Endodermal cell (in vitro differentiated cells): ENCODE measurements at regions not wholly inside any gene's neighbourhood (a gene's known extent, or its start where the extent isn't known, plus 50 kb on each side); places are given as distances from the start of the nearest gene placed in this dataset.
A peak's percentile ranks its signal among the peaks of the same experiment; 100 is the strongest.

Experiments used
- DNase-seq: peaks from one replicate; pipeline ENCODE4 v3.0.0-alpha.2; 2017
- H3K27ac ChIP-seq: 2 replicates; pipeline ENCODE4 v1.5.1; 2013; ENCODE audit warnings: mild to moderate bottlenecking, low read depth, low read length, moderate library complexity
- H3K27me3 ChIP-seq: 2 replicates; pipeline ENCODE4 v1.6.1; 2013; ENCODE audit warnings: mild to moderate bottlenecking, low read length, moderate library complexity; ENCODE audit not compliant: insufficient read depth, control insufficient read depth, poor library complexity, severe bottlenecking
- H3K36me3 ChIP-seq: 2 replicates; pipeline ENCODE4 v1.7.0; 2013; ENCODE audit warnings: mild to moderate bottlenecking, low read length, moderate library complexity; ENCODE audit not compliant: control insufficient read depth, insufficient read depth
- H3K4me1 ChIP-seq: one replicate; pipeline ENCODE4 v1.7.0; 2013; ENCODE audit warnings: low read length; ENCODE audit not compliant: control insufficient read depth, insufficient read depth
- H3K4me3 ChIP-seq: 2 replicates; pipeline ENCODE4 v1.5.1; 2013; ENCODE audit warnings: mild to moderate bottlenecking, low read length, moderate library complexity
- H3K9ac ChIP-seq: 2 replicates; pipeline ENCODE4 v1.6.1; 2013; ENCODE audit warnings: mild to moderate bottlenecking, low read length, moderate library complexity; ENCODE audit not compliant: poor library complexity, severe bottlenecking; ENCODE audit errors: extremely low read depth
- H3K9me3 ChIP-seq: 2 replicates; pipeline ENCODE4 v1.6.1; 2013; ENCODE audit warnings: mild to moderate bottlenecking, low read length, moderate library complexity; ENCODE audit not compliant: control insufficient read depth
- H3K27ac Mint-ChIP-seq: 2 replicates; pipeline ENCODE4 v1.8.0; 2020; ENCODE audit warnings: mixed read lengths
- H3K27me3 Mint-ChIP-seq: 2 replicates; pipeline ENCODE4 v1.8.0; 2021; ENCODE audit warnings: mild to moderate bottlenecking, mixed read lengths; ENCODE audit not compliant: insufficient read depth
- H3K36me3 Mint-ChIP-seq: 2 replicates; pipeline ENCODE4 v1.8.0; 2020; ENCODE audit warnings: low read depth, mixed read lengths
- H3K4me1 Mint-ChIP-seq: 2 replicates; pipeline ENCODE4 v1.8.0; 2020; ENCODE audit warnings: mixed read lengths
- H3K4me3 Mint-ChIP-seq: 2 replicates; pipeline ENCODE4 v1.8.0; 2020; ENCODE audit warnings: mild to moderate bottlenecking, moderate library complexity, mixed read lengths
- H3K9me3 Mint-ChIP-seq: 2 replicates; pipeline ENCODE4 v1.8.0; 2020; ENCODE audit warnings: mild to moderate bottlenecking, mixed read lengths
- WGBS, 2 experiments: methylation state at CpG; one replicate each; pipeline versions ENCODE4 v1.1.5 to v1.1.7; 2013; ENCODE audit warnings: missing lambda C conversion rate in 2 of 2, mixed read lengths in 1 of 2; ENCODE audit not compliant: insufficient coverage in 1 of 2, insufficient read length in 1 of 2; 5-methylcytosine and 5-hydroxymethylcytosine counted together
- TF ChIP-seq, protein P1 (sequence below): fragments of 200-600 bp; sonication (generic); conservative IDR thresholded peaks from 2 replicates; pipeline ENCODE4 v1.5.0; 2021; ENCODE audit warnings: antibody characterized with exemption, mild to moderate bottlenecking

DNA sequence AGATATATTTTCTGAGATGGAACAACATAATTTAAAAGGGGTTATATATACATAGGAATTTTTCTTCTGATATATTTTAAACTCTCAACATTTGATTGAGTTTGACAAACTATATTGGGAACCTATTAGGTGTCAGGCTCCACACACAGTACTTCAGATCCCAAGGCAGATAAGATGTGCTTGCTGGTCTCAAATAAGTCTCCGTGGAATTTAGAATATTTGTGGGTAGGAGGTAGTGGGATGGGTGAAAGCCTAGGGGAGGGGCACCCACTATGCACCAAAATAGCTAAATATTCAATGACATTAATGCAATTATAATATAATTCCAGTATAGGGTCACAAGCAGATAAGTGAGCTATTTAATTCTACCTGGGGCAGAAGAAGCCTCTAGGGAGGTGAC lies 81.5 kb downstream of the ARL4A start:
- H3K36me3 ChIP-seq = no peaks in the 10 kb centered on the region
- DNase-seq = no peak
- no peak overlapping the region for H3K9ac ChIP-seq
- no peak overlapping the region for H3K27ac Mint-ChIP-seq
- no peaks in the 10 kb centered on the region for H3K9me3 ChIP-seq
- no peak overlapping the region for H3K27ac ChIP-seq
- H3K36me3 Mint-ChIP-seq = no peaks in the 10 kb centered on the region
- H3K9me3 Mint-ChIP-seq = peaks cover 6% of the 10 kb centered on the region
- H3K27me3 Mint-ChIP-seq = no peaks in the 10 kb centered on the region
- no peaks in the 10 kb centered on the region for H3K4me1 ChIP-seq
- TF ChIP-seq, protein P1, sequence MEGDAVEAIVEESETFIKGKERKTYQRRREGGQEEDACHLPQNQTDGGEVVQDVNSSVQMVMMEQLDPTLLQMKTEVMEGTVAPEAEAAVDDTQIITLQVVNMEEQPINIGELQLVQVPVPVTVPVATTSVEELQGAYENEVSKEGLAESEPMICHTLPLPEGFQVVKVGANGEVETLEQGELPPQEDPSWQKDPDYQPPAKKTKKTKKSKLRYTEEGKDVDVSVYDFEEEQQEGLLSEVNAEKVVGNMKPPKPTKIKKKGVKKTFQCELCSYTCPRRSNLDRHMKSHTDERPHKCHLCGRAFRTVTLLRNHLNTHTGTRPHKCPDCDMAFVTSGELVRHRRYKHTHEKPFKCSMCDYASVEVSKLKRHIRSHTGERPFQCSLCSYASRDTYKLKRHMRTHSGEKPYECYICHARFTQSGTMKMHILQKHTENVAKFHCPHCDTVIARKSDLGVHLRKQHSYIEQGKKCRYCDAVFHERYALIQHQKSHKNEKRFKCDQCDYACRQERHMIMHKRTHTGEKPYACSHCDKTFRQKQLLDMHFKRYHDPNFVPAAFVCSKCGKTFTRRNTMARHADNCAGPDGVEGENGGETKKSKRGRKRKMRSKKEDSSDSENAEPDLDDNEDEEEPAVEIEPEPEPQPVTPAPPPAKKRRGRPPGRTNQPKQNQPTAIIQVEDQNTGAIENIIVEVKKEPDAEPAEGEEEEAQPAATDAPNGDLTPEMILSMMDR = no peak
- H3K4me3 ChIP-seq = no peak overlapping the region
- no peaks in the 10 kb centered on the region for H3K27me3 ChIP-seq
- no peak overlapping the region for H3K4me3 Mint-ChIP-seq
- peaks cover 21% of the 10 kb centered on the region for H3K4me1 Mint-ChIP-seq
- WGBS, 2 experiments = 70% methylated on average over 1 of the region's 1 CpG; no CpG with 5 or more reads in 1 of the 2 experiments

DNA sequence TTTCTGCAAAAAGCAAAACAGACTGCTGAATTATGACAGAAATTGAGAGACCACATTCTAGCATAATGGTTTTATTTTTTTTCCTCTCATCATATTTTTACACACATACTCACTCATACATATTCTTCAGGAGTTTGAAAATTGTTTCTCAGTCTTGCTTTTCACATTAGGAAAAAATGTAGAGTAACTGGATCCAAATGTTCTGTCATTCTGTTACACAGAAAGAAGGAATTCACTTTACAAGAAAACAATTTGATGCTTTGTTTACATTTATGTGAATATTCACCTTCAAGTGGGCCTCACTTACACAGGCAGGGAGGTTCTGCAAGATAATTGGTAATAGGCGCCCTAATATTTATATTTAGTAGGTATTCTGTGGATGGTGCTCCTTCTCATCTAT lies 82.0 kb downstream of the ARL4A start:
- Histone ChIP-seq H3K9ac (no peak overlapping the region), H3K27ac (no peak overlapping the region), H3K36me3 (no peaks in the 10 kb centered on the region), H3K27me3 (no peaks in the 10 kb centered on the region), H3K4me1 (no peaks in the 10 kb centered on the region), H3K4me3 (no peak overlapping the region), H3K9me3 (no peaks in the 10 kb centered on the region)
- peaks cover 6% of the 10 kb centered on the region for H3K9me3 Mint-ChIP-seq
- H3K27me3 Mint-ChIP-seq = no peaks in the 10 kb centered on the region
- no peak overlapping the region for H3K27ac Mint-ChIP-seq
- no peak for DNase-seq
- no peaks in the 10 kb centered on the region for H3K36me3 Mint-ChIP-seq
- H3K4me1 Mint-ChIP-seq = peaks cover 21% of the 10 kb centered on the region
- no peak overlapping the region for H3K4me3 Mint-ChIP-seq
- TF ChIP-seq, protein P1 = no peak
- 80% methylated on average over 1 of the region's 1 CpG; no CpG with 5 or more reads in 1 of the 2 experiments for WGBS, 2 experiments

DNA sequence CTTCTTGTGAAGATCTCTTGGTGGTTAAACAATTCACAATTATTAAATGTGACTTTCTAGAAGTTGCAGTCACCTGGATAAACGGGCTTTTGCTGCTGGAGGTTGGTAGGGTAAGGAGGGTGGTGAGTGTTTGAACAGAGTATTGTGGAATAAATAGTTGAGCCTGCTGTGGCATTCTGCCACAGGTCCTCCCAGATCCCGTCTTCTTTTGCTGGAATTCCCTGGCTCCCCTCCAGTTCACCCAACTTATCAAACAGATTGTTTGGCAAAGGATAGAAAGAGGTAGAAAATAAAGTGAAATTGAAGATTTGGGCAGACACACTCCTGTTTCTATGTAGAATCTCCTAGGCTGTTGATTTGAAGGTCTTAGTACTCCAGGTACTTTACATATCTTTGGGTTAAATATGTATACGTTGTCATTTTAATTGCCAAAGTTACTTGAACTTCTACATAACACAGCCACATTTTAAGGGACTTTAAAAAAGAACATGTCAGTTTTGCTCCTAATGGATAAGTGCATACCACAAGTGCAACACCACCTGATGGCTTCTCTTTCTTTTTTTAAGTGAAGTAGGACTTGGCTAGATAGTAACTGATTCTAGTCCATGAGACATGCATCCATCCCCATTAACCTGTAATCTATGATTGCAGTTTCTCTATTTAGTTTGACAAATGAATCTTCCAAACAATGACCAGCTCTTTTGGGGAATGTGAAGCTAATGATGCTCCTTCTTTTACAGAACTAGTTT lies 83.0 kb downstream of the ARL4A start:
- Mint-ChIP-seq H3K4me3 (no peak overlapping the region), H3K9me3 (peaks cover 6% of the 10 kb centered on the region), H3K36me3 (no peaks in the 10 kb centered on the region), H3K27me3 (no peaks in the 10 kb centered on the region), H3K4me1 (peaks cover 21% of the 10 kb centered on the region), H3K27ac (peak overlapping the region; percentile 52)
- 40 to 86% methylated on average over 1 to 2 of the region's 3 CpGs for WGBS, 2 experiments
- DNase-seq = peak; percentile 50
- Histone ChIP-seq H3K27me3 (no peaks in the 10 kb centered on the region), H3K36me3 (no peaks in the 10 kb centered on the region), H3K9ac (no peak overlapping the region), H3K4me3 (no peak overlapping the region), H3K27ac (peak overlapping the region; percentile 97), H3K9me3 (no peaks in the 10 kb centered on the region), H3K4me1 (no peaks in the 10 kb centered on the region)
- TF ChIP-seq, protein P1 = no peak
